Stimulated activated CD4-positive, alpha-beta T cell treated with anti-CD3 and anti-CD28 coated beads, Interleukin-2, amount 100 ng/mL, for 48 hours (primary cell): ENCODE measurements at regions not wholly inside any gene's neighbourhood (a gene's known extent, or its start where the extent isn't known, plus 50 kb on each side); places are given as distances from the start of the nearest gene placed in this dataset.
"Not testable (repeated sequence)": the region's sequence is repeated elsewhere in the genome, so short reads cannot be mapped to it uniquely, and the experiment has no call there.

Source experiments
- DNase-seq, 2 donors: peaks; one replicate each; pipeline ENCODE4 v3.0.0-alpha.2; 2020

DNA sequence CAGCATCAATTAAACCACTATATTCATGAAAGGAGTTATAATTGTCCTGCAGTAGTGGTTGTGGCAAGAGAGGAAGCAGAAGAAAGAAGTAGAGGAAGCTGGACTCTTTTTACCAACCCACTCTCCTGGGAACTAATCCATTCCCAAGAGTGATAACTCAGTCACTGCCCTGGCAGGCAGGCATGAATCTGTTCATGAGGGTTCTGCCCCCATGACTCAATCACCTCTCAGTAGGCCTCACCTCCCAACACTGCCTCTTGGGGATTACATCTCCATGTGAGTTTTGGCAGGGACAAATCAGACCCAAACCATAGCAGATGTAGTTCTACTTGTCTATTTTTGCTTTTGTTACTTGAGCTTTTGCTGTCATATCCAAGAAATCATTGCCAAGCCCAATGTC lies 232.7 kb upstream of the MAP2 start:
- DNase-seq = no peak

DNA sequence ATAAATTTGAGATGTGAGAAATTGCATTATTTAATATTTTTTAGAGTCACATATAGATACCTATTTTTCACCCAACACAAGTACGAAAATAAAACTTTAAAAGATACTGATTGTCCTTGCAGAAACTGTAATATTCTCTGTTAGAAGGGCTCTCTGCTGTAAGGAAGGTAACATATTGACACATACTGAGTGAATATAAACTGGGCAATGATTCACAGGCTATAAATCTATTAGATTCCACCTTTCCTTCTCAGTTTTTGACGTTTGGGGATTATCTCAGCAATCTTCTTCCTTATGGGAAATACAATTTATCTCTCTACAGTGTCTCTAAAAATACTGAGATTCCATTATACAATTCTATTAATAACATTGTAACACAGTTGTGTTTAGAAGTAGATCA lies 229.1 kb upstream of the MAP2 start:
- no peak for DNase-seq

GRCh38 chr2:209208211-209208610 lies 215.6 kb upstream of the MAP2 start:
- DNase-seq = peak in 1 of 2 donors; percentile 3

- no peak for DNase-seq
Measured at GRCh38 chr2:209209943-209210342, 213.9 kb upstream of the MAP2 start.

- DNase-seq = no peak
Measured at GRCh38 chr2:209230560-209230959, 193.3 kb upstream of the MAP2 start.

- no peak for DNase-seq
Measured at GRCh38 chr2:209236377-209236776, 187.5 kb upstream of the MAP2 start.

DNA sequence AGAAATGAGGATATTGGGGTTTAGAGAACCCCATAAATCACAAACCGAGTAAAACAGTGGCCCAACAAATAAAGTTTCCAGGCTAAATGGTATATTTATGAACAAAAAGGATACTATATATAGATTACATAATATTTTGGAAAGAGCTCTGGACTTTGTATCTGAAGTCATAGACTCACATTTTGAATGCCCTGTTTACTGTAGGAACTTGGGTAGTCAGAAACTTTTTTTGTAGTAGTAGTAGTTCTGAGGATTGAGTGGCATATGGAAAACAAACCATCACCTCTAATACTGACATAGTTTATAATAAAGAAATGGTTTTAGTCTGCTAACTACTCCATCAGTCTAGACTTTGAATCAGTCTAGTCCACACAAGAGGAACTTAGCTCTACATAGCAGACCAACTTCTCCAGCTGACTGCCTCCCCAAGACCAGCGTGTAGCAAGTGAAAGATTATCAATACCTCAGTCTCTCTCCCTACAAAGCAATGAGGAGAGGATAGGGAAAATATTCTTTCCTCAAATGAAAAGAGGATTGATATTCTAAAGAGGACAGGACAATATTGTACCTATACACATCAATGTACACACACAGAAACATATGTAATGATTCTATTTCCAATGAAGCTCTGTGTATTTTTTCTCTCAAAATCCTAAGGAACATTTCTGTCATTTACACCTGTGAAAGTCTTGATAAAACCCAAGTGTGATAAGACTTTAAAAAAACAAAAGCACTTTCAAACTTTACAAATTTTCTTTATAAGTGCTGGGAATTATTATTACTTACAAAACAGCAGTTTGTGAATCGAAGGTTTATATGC lies 184.9 kb upstream of the MAP2 start:
- no peak for DNase-seq

DNA sequence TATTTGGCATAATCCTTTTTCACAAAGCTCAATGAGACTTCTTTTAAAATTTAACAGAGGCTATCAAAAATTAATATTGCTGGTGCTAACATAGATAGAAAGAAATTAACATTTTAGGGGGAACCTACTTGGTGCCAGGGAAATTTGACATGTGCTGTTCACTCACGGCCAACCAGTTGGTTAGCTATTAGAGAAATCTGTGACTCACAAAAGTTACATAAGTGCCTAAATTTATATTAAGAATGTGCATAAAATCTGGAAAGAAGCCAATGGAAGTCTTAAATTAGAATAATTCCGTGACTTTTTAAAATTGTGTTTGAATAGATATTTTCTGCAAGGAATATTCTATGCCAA lies 184.3 kb upstream of the MAP2 start:
- no peak for DNase-seq

GRCh38 chr2:209240204-209240603 lies 183.6 kb upstream of the MAP2 start:
- DNase-seq = no peak

DNA sequence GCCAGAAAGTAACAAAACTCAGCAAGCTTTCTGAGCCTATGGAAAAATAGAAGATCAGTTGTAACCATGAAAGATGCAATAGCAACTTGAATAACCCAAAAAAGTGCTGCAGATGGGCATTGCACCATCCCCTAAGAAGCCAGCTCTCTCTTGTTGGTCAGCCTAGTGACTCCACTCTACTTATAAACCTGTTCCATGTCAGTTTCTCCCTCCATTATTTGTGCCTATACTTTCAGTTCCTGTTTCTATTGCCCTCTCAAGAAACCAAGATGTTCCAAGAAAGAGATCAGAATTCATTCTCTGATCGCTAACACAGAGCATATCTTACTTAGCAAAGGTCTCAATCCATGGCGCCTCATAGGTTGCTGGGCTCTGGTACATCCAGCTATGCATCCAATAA lies 170.3 kb upstream of the MAP2 start:
- no peak for DNase-seq

GRCh38 chr2:209259767-209260166 lies 164.1 kb upstream of the MAP2 start:
- DNase-seq = no peak

GRCh38 chr2:209260281-209260680 lies 163.6 kb upstream of the MAP2 start:
- no peak for DNase-seq

DNA sequence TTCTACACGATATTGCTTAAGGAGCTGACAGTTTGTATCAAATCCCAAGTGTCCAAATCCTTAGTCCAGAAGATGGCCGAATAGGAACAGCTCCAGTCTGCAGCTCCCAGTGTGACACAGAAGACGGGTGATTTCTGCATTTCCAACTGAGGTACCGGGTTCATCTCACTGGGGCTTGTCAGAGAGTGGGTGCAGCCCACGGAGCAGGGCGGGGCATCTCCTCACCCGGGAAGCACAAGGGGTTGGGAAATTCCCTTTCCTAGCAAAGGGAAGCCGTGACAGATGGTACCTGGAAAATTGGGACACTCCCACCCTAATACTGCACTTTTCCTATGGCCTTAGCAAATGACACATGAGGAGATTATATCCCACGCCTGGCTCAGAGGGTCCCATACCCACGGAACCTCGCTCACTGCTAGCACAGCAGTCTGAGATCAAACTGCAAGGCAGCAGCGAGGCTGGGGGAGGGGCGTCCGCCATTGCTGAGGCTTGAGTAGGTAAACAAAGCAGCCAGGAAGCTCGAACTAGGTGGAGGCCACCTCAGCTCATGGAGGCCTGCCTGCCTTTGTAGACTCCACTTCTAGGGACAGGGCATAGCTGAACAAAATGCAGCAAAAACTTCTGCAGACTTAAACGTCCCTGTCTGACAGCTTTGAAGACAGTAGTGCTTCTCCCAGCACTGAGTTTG lies 162.3 kb upstream of the MAP2 start:
- not testable (repeated sequence) for DNase-seq

DNA sequence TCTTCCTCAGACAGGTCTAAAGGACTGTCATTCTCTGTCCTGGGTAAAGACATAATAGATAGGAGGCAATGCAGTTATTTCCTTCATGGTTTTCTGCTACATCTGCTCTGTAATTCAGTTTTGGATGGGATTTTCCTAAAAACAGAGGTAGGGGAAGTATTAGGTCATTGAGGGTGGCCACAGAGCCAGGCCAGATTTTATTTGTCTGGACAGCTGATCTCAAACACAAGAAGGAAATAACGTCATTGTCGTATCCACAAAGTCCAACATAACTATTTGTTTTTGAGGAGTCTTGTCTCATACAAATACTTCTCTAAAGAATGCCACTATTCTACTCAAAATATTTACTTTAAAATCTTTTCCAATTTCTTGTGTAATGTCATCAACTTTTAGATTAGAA lies 154.8 kb upstream of the MAP2 start:
- no peak for DNase-seq

GRCh38 chr2:209276000-209276399 lies 147.8 kb upstream of the MAP2 start:
- no peak for DNase-seq

- DNase-seq = no peak
Measured at GRCh38 chr2:209277444-209277843, 146.4 kb upstream of the MAP2 start.

DNA sequence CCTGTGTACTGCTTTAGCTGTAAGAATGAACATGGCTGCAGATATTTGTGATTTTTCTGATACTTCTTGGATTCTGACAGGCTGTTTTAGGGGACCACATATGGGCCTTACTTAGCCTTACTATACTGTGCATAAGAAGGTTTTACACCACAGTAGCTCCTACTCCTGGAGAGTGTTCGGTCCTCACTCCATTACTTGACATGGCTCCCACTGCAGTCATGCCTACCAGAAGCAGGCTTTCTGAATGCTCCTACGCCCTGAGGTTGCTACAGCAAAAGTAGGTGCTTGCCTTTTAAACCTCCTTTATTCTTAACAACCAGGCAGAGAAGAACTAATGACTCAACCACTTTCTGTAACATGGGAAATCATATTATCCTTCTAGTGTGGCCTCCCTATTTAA lies 125.2 kb upstream of the MAP2 start:
- no peak for DNase-seq

- DNase-seq = not testable (repeated sequence)
Measured at GRCh38 chr2:209299478-209299877, 124.4 kb upstream of the MAP2 start.

GRCh38 chr2:209300766-209301165 lies 123.1 kb upstream of the MAP2 start:
- not testable (repeated sequence) for DNase-seq

DNA sequence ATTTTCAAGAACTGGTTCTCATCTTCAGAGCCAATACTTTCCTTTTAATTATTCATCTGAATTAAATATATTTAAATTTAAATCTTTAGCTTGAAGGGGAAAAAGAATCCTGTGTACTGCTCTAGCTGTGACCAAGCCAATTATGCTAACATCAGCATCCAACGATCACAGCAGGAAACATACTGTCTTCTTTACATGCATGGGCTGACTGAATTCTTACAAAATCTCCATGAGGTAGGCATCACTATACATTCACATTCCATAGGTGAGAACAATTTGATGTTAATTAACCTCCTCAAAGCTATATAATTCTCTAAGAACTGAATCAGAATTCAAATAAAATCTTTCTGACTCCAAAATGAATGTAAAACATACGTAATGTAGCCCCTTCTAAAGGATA lies 118.8 kb upstream of the MAP2 start:
- DNase-seq = no peak

GRCh38 chr2:209305746-209306196 lies 118.1 kb upstream of the MAP2 start:
- DNase-seq = no peak

GRCh38 chr2:209307161-209308001 lies 116.5 kb upstream of the MAP2 start:
- no peak for DNase-seq

GRCh38 chr2:209308415-209308814 lies 115.4 kb upstream of the MAP2 start:
- DNase-seq = no peak

- no peak for DNase-seq
Measured at GRCh38 chr2:209311948-209312347, 111.9 kb upstream of the MAP2 start.
